H1 (cell line): ENCODE measurements at regions not wholly inside any gene's neighbourhood (a gene's known extent, or its start where the extent isn't known, plus 50 kb on each side); places are given as distances from the start of the nearest gene placed in this dataset.

Experiments used
- BCL11A ChIP-seq, 2 experiments: IDR thresholded peaks; one replicate each; pipeline ENCODE4 v1.6.1; 2011; ENCODE audit warnings: low read depth in 2 of 2, low read length in 2 of 2, mild to moderate bottlenecking in 2 of 2
- FOSL1 ChIP-seq: IDR thresholded peaks from 2 replicates; pipeline ENCODE4 v1.6.1; 2011; ENCODE audit warnings: mild to moderate bottlenecking, low read depth, low read length, moderate library complexity; ENCODE audit not compliant: insufficient read depth
- JUN ChIP-seq: IDR thresholded peaks from 2 replicates; pipeline ENCODE4 v1.6.1; 2011; ENCODE audit warnings: low read depth, mild to moderate bottlenecking, improper control_type of control experiment, low read length
- KDM1A ChIP-seq: fragments of 200-600, 300-600 bp; sonication (generic); IDR thresholded peaks from 2 replicates; pipeline ENCODE4 v1.7.1; 2016; ENCODE audit warnings: mild to moderate bottlenecking, low read length, borderline replicate concordance
- KDM4A ChIP-seq: IDR thresholded peaks from one replicate; pipeline ENCODE4 v1.7.1; 2012; ENCODE audit warnings: low read depth, mild to moderate bottlenecking, moderate library complexity, low read length, inconsistent platforms; ENCODE audit not compliant: severe bottlenecking
- RAD21 ChIP-seq, 2 experiments: IDR thresholded peaks in 1 of 2; conservative IDR thresholded peaks in 1 of 2; 2 replicates each; pipeline ENCODE4 v1.6.1; 2011; ENCODE audit warnings: low read depth in 2 of 2, low read length in 2 of 2, improper control_type of control experiment in 1 of 2, inconsistent platforms in 1 of 2, mild to moderate bottlenecking in 1 of 2, moderate library complexity in 1 of 2
- TF ChIP-seq, protein P1 (sequence below): IDR thresholded peaks from 2 replicates; pipeline ENCODE4 v1.6.1; 2012; ENCODE audit warnings: low read length, inconsistent platforms
- TF ChIP-seq, protein P2 (sequence below), 3 experiments: IDR thresholded peaks; 1 replicate in 2 of 3; 2 replicates in 1 of 3; pipeline versions ENCODE4 v1.5.1 to v1.6.1; 2011; ENCODE audit warnings: low read length in 3 of 3, mild to moderate bottlenecking in 3 of 3, inconsistent platforms in 2 of 3, low read depth in 1 of 3, moderate library complexity in 1 of 3; ENCODE audit not compliant: insufficient read depth in 1 of 3; ENCODE audit errors: control extremely low read depth in 1 of 3

DNA sequence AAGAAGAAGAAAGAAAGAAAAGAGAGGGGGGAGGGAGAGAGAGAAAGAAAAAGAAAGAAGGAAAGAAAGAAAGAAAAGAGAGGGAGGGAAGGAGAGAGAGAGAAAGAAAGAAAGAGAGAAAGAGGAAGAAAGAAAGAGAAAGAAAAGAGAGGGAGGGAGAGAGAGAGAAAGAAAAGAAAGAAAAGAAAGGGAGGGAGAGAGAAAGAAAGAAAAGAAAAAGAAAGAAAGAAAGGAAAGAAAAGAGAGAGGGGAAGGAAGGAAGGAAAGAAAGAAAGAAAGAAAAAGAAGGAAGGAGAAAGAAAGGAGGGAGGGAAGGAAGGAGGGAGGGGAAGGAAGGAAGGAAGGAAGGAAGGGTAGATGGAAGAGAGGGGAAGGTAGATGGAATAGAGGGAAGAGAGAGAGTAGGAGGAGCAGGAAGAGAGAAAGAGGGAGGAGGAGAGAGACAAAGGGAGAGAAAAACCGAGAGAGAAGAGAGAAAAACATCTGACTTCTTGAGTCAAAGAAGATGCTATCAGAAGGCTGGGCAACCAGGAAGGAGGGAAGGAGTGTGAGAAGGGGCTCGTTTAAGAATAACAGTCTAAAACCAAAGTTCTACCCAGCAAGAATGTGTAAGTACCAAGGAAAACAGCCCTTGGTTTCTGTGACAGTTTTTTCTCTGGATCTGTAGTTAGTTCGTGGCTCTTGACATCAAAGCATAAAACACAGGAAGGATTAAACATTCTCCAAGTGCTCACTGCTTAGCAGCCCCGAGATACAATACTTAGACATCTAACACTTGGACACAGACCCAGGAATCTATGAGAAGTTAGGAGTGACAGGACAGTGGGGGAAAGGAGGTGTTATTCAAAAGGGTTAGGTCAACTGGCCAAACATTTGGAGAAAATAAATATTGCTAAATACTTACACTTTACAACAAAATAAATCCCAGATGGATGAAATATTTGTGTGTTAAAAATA is 131.9 kb upstream of the STMND1 start (continued):
- TF ChIP-seq, protein P1, sequence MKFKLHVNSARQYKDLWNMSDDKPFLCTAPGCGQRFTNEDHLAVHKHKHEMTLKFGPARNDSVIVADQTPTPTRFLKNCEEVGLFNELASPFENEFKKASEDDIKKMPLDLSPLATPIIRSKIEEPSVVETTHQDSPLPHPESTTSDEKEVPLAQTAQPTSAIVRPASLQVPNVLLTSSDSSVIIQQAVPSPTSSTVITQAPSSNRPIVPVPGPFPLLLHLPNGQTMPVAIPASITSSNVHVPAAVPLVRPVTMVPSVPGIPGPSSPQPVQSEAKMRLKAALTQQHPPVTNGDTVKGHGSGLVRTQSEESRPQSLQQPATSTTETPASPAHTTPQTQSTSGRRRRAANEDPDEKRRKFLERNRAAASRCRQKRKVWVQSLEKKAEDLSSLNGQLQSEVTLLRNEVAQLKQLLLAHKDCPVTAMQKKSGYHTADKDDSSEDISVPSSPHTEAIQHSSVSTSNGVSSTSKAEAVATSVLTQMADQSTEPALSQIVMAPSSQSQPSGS = no peak
- TF ChIP-seq KDM4A (no peak), RAD21 (IDR thresholded peaks at IDR 0.05 in 1 of 2, conservative IDR thresholded peaks at IDR 0.05 in 1 of 2; ENCODE audit: low read depth in 2 of 2, low read length in 2 of 2) (no peak), KDM1A (no peak), FOSL1 (no peak), JUN (no peak), BCL11A (IDR thresholded peaks at IDR 0.05; ENCODE audit: low read depth in 2 of 2, low read length in 2 of 2) (no peak)
- TF ChIP-seq, protein P2, sequence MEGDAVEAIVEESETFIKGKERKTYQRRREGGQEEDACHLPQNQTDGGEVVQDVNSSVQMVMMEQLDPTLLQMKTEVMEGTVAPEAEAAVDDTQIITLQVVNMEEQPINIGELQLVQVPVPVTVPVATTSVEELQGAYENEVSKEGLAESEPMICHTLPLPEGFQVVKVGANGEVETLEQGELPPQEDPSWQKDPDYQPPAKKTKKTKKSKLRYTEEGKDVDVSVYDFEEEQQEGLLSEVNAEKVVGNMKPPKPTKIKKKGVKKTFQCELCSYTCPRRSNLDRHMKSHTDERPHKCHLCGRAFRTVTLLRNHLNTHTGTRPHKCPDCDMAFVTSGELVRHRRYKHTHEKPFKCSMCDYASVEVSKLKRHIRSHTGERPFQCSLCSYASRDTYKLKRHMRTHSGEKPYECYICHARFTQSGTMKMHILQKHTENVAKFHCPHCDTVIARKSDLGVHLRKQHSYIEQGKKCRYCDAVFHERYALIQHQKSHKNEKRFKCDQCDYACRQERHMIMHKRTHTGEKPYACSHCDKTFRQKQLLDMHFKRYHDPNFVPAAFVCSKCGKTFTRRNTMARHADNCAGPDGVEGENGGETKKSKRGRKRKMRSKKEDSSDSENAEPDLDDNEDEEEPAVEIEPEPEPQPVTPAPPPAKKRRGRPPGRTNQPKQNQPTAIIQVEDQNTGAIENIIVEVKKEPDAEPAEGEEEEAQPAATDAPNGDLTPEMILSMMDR (IDR thresholded peaks at IDR 0.05; ENCODE audit: control extremely low read depth in 1 of 3, insufficient read depth in 1 of 3, low read depth in 1 of 3, low read length in 3 of 3) = no peak
